IMR-90 (cell line): ENCODE measurements at regions not wholly inside any gene's neighbourhood (a gene's known extent, or its start where the extent isn't known, plus 50 kb on each side); places are given as distances from the start of the nearest gene placed in this dataset.

ENCODE experiments used
- CHD1 ChIP-seq: IDR thresholded peaks from 2 replicates; pipeline ENCODE4 v1.6.1; 2012; ENCODE audit warnings: low read depth, low read length, improper control_type of control experiment
- RFX5 ChIP-seq: IDR thresholded peaks from 2 replicates; pipeline ENCODE4 v1.8.0; 2012; ENCODE audit warnings: low read depth, mild to moderate bottlenecking, low read length, moderate library complexity
- TF ChIP-seq, protein P1 (sequence below): conservative IDR thresholded peaks from 2 replicates; pipeline ENCODE4 v1.5.1; 2012; ENCODE audit warnings: mild to moderate bottlenecking, low read depth, low read length, improper control_type of control experiment
- TF ChIP-seq, protein P2 (sequence below): fragments of 150-350 bp; IDR thresholded peaks from 2 replicates; pipeline ENCODE4 v1.6.1; 2016; ENCODE audit warnings: low read depth, mild to moderate bottlenecking, low read length, moderate library complexity, borderline replicate concordance

DNA sequence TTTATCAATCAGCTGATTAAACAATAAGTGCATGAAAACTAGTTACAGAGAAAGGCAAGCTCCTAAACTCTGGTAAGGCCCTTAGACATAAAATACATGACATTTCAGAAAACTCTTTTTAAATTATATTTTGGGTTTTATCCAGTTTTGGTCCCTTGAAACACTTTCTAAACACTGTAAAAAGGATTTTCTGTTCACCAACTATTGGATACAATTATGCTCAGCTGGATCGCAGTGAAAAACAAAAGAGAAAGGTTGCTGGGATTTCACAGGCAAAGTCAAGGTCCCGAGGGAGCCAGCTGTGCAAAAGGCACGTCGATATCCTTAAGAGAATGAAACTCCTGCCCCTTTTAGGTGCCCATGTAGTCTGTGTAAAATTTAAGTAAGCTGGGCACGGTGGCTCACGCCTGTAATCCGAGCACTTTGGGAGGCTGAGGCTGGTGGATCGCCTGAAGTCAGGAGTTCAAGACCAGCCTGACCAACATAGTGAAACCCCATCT, 1018.4 kb upstream of the INTU start:
- TF ChIP-seq, protein P1, sequence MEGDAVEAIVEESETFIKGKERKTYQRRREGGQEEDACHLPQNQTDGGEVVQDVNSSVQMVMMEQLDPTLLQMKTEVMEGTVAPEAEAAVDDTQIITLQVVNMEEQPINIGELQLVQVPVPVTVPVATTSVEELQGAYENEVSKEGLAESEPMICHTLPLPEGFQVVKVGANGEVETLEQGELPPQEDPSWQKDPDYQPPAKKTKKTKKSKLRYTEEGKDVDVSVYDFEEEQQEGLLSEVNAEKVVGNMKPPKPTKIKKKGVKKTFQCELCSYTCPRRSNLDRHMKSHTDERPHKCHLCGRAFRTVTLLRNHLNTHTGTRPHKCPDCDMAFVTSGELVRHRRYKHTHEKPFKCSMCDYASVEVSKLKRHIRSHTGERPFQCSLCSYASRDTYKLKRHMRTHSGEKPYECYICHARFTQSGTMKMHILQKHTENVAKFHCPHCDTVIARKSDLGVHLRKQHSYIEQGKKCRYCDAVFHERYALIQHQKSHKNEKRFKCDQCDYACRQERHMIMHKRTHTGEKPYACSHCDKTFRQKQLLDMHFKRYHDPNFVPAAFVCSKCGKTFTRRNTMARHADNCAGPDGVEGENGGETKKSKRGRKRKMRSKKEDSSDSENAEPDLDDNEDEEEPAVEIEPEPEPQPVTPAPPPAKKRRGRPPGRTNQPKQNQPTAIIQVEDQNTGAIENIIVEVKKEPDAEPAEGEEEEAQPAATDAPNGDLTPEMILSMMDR, result no peak
- TF ChIP-seq CHD1 (no peak), RFX5 (no peak)
- TF ChIP-seq, protein P2, sequence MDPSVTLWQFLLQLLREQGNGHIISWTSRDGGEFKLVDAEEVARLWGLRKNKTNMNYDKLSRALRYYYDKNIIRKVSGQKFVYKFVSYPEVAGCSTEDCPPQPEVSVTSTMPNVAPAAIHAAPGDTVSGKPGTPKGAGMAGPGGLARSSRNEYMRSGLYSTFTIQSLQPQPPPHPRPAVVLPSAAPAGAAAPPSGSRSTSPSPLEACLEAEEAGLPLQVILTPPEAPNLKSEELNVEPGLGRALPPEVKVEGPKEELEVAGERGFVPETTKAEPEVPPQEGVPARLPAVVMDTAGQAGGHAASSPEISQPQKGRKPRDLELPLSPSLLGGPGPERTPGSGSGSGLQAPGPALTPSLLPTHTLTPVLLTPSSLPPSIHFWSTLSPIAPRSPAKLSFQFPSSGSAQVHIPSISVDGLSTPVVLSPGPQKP, result no peak
